ENCODE measurements at regions not wholly inside any gene's neighbourhood (a gene's known extent, or its start where the extent isn't known, plus 50 kb on each side); places are given as distances from the start of the nearest gene placed in this dataset.
A peak's percentile ranks its signal among the peaks of the same experiment; 100 is the strongest.

GRCh38 chr12:131362291-131363211 is 348.3 kb upstream of the SFSWAP start (continued):
- TF ChIP-seq IRF9 (tag; IDR thresholded peaks at IDR 0.05) (peak; percentile 98), DEAF1 (CRISPR knock-in tag; IDR thresholded peaks at IDR 0.05) (peak; percentile 94), MEIS2 (IDR thresholded peaks at IDR 0.05; ENCODE audit: partially characterized antibody) (peak; percentile 13), ZNF717 (CRISPR knock-in tag; IDR thresholded peaks at IDR 0.05) (peak; percentile 94), ZNF395 (CRISPR knock-in tag; IDR thresholded peaks at IDR 0.05) (peak; percentile 100), MTA1 (IDR thresholded peaks at IDR 0.05; ENCODE audit: borderline replicate concordance) (0 out of 2 replicates have a peak, but pooled peaks have one; percentile 24), SMAD3 (CRISPR knock-in tag; conservative IDR thresholded peaks at IDR 0.05) (peak; percentile 100), MAZ (CRISPR knock-in tag; conservative IDR thresholded peaks at IDR 0.05 in 1 of 2, IDR thresholded peaks at IDR 0.05 in 1 of 2) (peak in 1 of 2 experiments; percentile 100; a peak in 2 of 4 replicates), THAP7 (CRISPR knock-in tag; IDR thresholded peaks at IDR 0.05) (peak; percentile 96), FOXA3 (CRISPR knock-in tag; conservative IDR thresholded peaks at IDR 0.05 in 1 of 2, IDR thresholded peaks at IDR 0.05 in 1 of 2) (peak in 1 of 2 experiments; percentile 86; a peak in 2 of 4 replicates), ZNF766 (CRISPR knock-in tag; conservative IDR thresholded peaks at IDR 0.05) (peak; percentile 99), KLF10 (CRISPR knock-in tag; IDR thresholded peaks at IDR 0.05) (peak; percentile 93), JUNB (CRISPR knock-in tag; conservative IDR thresholded peaks at IDR 0.05) (peak; percentile 83), HBP1 (CRISPR knock-in tag; IDR thresholded peaks at IDR 0.05) (peak; percentile 98), ZNF584 (CRISPR knock-in tag; IDR thresholded peaks at IDR 0.05; ENCODE audit: low read depth) (peak; percentile 99), ZNF551 (CRISPR knock-in tag; IDR thresholded peaks at IDR 0.05) (peak; percentile 93)
